ENCODE measurements at regions not wholly inside any gene's neighbourhood (a gene's known extent, or its start where the extent isn't known, plus 50 kb on each side); places are given as distances from the start of the nearest gene placed in this dataset.

- TF ChIP-seq CTCF (IDR thresholded peaks at IDR 0.05; ENCODE audit: low read depth, low read length, poor library complexity, severe bottlenecking) (no peak), EZH2phosphoT487 (IDR thresholded peaks at IDR 0.05; ENCODE audit: borderline replicate concordance, low read length) (no peak)
Observed at GRCh38 chr1:30265127-30266070, 458.0 kb downstream of the MATN1 start.
